ENCODE measurements at regions not wholly inside any gene's neighbourhood (a gene's known extent, or its start where the extent isn't known, plus 50 kb on each side); places are given as distances from the start of the nearest gene placed in this dataset.

- Histone ChIP-seq H3K36me3 (replicated peaks in 1 of 2; ENCODE audit: control insufficient read depth in 1 of 2, insufficient read depth in 2 of 2, low read length in 1 of 2) (no peaks in the 10 kb centered on the region), H2AFZ (ENCODE audit: low read depth) (no peak overlapping the region), H3K4me1 (ENCODE audit: control insufficient read depth in 1 of 2, insufficient read depth in 2 of 2, low read depth in 1 of 2, low read length in 1 of 2) (no peaks in the 10 kb centered on the region; a peak in 1 of 4 replicates), H3K79me2 (ENCODE audit: insufficient read depth) (no peaks in the 10 kb centered on the region), H4K20me1 (ENCODE audit: insufficient read depth) (no peaks in the 10 kb centered on the region), H3K27ac (ENCODE audit: low read depth in 2 of 2, low read length in 1 of 2) (no peak overlapping the region), H3K4me2 (no peak overlapping the region), H3K27me3 (ENCODE audit: insufficient read depth) (0 out of 2 replicates have a peak, but pooled peaks cover 4% of the 10 kb centered on the region), H3F3A (replicated peaks; ENCODE audit: insufficient read depth) (no peaks in the 10 kb centered on the region), H3K4me3 (ENCODE audit: low read depth in 2 of 2, low read length in 1 of 2) (no peak overlapping the region), H3K9ac (no peak overlapping the region), H3K9me3 (no peaks in the 10 kb centered on the region), H3K9me2 (no peaks in the 10 kb centered on the region)
- ChIA-PET CTCF (interaction anchor here (0.6 to 1.7 kb wide), 8 partner anchors 14 to 616 kb away, joined by 3 to 6 read pairs (median 4); no protein-coding TSS in a partner anchor), POLR2A (no interaction called here)
- TF ChIP-seq EP300 (IDR thresholded peaks at IDR 0.05; ENCODE audit: borderline replicate concordance in 1 of 2, low read depth in 1 of 2, low read length in 1 of 2) (no peak), NFIC (IDR thresholded peaks at IDR 0.05; ENCODE audit: borderline replicate concordance) (no peak), RAD21 (IDR thresholded peaks at IDR 0.05; ENCODE audit: low read length) (no peak), SMC3 (IDR thresholded peaks at IDR 0.05; ENCODE audit: low read depth, low read length) (no peak), PBX3 (IDR thresholded peaks at IDR 0.05) (no peak), USF1 (IDR thresholded peaks at IDR 0.05; ENCODE audit: borderline replicate concordance, low read depth) (no peak), NRF1 (IDR thresholded peaks at IDR 0.05; ENCODE audit: low read depth, low read length) (no peak), FOXJ3 (CRISPR knock-in tag; IDR thresholded peaks at IDR 0.05) (no peak), TEAD4 (IDR thresholded peaks at IDR 0.05; ENCODE audit: borderline replicate concordance, insufficient read depth) (no peak), MAX (IDR thresholded peaks at IDR 0.05; ENCODE audit: low read depth) (no peak)
- no peak for DNase-seq
- WGBS (ENCODE audit: low lambda C conversion rate): 53% methylated on average over 5 of the region's 5 CpGs
Measured at GRCh38 chr7:26508917-26509316, 217.3 kb downstream of the SNX10 start.

GRCh38 chr7:26510231-26510957, 218.7 kb downstream of the SNX10 start:
- no peak overlapping the region for H3K4me3 ChIP-seq (ENCODE audit: low read depth in 2 of 2, low read length in 1 of 2)
- H2AFZ ChIP-seq (ENCODE audit: low read depth): no peak overlapping the region
- H3F3A ChIP-seq (replicated peaks; ENCODE audit: insufficient read depth): no peaks in the 10 kb centered on the region
- WGBS (ENCODE audit: low lambda C conversion rate): 36% methylated on average over 5 of the region's 5 CpGs
- TF ChIP-seq CHD2 (IDR thresholded peaks at IDR 0.05; ENCODE audit: low read length, partially characterized antibody): no peak
- TF ChIP-seq IRF3 (IDR thresholded peaks at IDR 0.05; ENCODE audit: low read depth, low read length): no peak
- TF ChIP-seq TEAD4 (IDR thresholded peaks at IDR 0.05; ENCODE audit: borderline replicate concordance, insufficient read depth): no peak
- TF ChIP-seq EZH2phosphoT487 (IDR thresholded peaks at IDR 0.05; ENCODE audit: borderline replicate concordance, low read depth): no peak
- TF ChIP-seq RCOR1 (IDR thresholded peaks at IDR 0.05; ENCODE audit: low read length): no peak
- no peak for TF ChIP-seq MAX (IDR thresholded peaks at IDR 0.05; ENCODE audit: low read depth)
- no peak for TF ChIP-seq RXRA (IDR thresholded peaks at IDR 0.05; ENCODE audit: borderline replicate concordance, low read depth)
- no peak for TF ChIP-seq FOXJ3 (CRISPR knock-in tag; IDR thresholded peaks at IDR 0.05)
- no peak for TF ChIP-seq GATA2 (CRISPR knock-in tag; IDR thresholded peaks at IDR 0.05)
- no peak for TF ChIP-seq REST (IDR thresholded peaks at IDR 0.05; ENCODE audit: low read depth, low read length)
- TF ChIP-seq POLR2AphosphoS5 (IDR thresholded peaks at IDR 0.05; ENCODE audit: low read depth, low read length): no peak
- no peak for TF ChIP-seq FOSL2 (IDR thresholded peaks at IDR 0.05; ENCODE audit: borderline replicate concordance, low read depth)
- TF ChIP-seq RAD21 (IDR thresholded peaks at IDR 0.05; ENCODE audit: low read length): no peak
- H3K9me3 ChIP-seq: no peaks in the 10 kb centered on the region
- no peaks in the 10 kb centered on the region for H3K79me2 ChIP-seq (ENCODE audit: insufficient read depth)
- H3K9me2 ChIP-seq: no peaks in the 10 kb centered on the region
- no peak for DNase-seq
- no peaks in the 10 kb centered on the region for H4K20me1 ChIP-seq (ENCODE audit: insufficient read depth)
- no peak overlapping the region for H3K4me2 ChIP-seq
- H3K36me3 ChIP-seq (replicated peaks in 1 of 2; ENCODE audit: control insufficient read depth in 1 of 2, insufficient read depth in 2 of 2, low read length in 1 of 2): no peaks in the 10 kb centered on the region
- 0 out of 2 replicates have a peak, but pooled peaks cover 13% of the 10 kb centered on the region for H3K27me3 ChIP-seq (ENCODE audit: insufficient read depth)
- POLR2A ChIA-PET: no interaction called here
- CTCF ChIA-PET: interaction anchor here (0.9 kb wide), 1 partner anchor 13 kb away, joined by 3 read pairs; no protein-coding TSS in a partner anchor
- no peak overlapping the region for H3K9ac ChIP-seq
- H3K4me1 ChIP-seq (ENCODE audit: control insufficient read depth in 1 of 2, insufficient read depth in 2 of 2, low read depth in 1 of 2, low read length in 1 of 2): peaks cover 0 to 6% of the 10 kb centered on the region in 2 experiments; a peak in 1 of 4 replicates
- no peak overlapping the region for H3K27ac ChIP-seq (ENCODE audit: low read depth in 2 of 2, low read length in 1 of 2)

Measured in SK-N-SH (cell line).